ENCODE measurements at regions not wholly inside any gene's neighbourhood (a gene's known extent, or its start where the extent isn't known, plus 50 kb on each side); places are given as distances from the start of the nearest gene placed in this dataset.

DNA sequence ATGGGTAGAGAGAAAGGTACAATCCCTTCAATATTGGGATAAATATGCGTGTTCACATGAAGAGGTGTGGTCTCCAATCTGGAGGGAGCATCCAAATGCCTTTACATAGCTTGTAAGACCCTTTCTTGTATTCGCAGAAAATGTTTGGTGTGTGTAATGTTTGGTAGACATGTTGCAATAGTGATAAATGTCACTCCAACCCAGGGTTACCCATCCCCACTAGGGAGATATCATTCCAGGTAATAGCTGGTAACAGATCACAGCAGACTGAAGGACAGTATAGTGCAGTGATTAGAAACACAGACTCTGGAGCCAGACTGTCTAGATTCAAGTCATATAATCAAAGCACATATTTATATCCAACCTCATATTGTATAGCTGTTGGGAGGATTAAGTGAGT lies 733.6 kb upstream of the TBX3 start:
- Histone ChIP-seq H3K4me3 (no peak overlapping the region), H3K27me3 (no peaks in the 10 kb centered on the region), H3K36me3 (no peaks in the 10 kb centered on the region), H3K9me3 (no peaks in the 10 kb centered on the region), H3K27ac (no peak overlapping the region), H3K4me1 (no peaks in the 10 kb centered on the region)
- intact Hi-C loops (cut with DNase I; ENCODE audit: low total_unique reads): loop anchor here (5.0 kb wide), 1 partner anchor 1190 kb away; no protein-coding TSS in a partner anchor
- no peak for TF ChIP-seq POLR2AphosphoS5 (IDR thresholded peaks at IDR 0.05)
- TF ChIP-seq POLR2A (IDR thresholded peaks at IDR 0.05): no peak
- no peak for TF ChIP-seq CTCF (IDR thresholded peaks at IDR 0.05)
- no peak for DNase-seq (ENCODE audit: low spot score in 2 of 2)

GRCh38 chr12:115416869-115417268 lies 732.9 kb upstream of the TBX3 start:
- no peaks in the 10 kb centered on the region for H3K9me3 ChIP-seq
- intact Hi-C loops (cut with DNase I; ENCODE audit: low total_unique reads): loop anchor here (5.0 kb wide), 1 partner anchor 1190 kb away; no protein-coding TSS in a partner anchor
- H3K27me3 ChIP-seq: no peaks in the 10 kb centered on the region
- DNase-seq (ENCODE audit: low spot score in 2 of 2): no peak
- TF ChIP-seq POLR2A (IDR thresholded peaks at IDR 0.05): no peak
- TF ChIP-seq POLR2AphosphoS5 (IDR thresholded peaks at IDR 0.05): no peak
- no peak for TF ChIP-seq CTCF (IDR thresholded peaks at IDR 0.05)
- no peak overlapping the region for H3K4me3 ChIP-seq
- H3K36me3 ChIP-seq: no peaks in the 10 kb centered on the region
- H3K27ac ChIP-seq: no peak overlapping the region
- H3K4me1 ChIP-seq: no peaks in the 10 kb centered on the region

- Histone ChIP-seq H3K36me3 (no peaks in the 10 kb centered on the region), H3K27me3 (no peaks in the 10 kb centered on the region)
- intact Hi-C loops (cut with DNase I; ENCODE audit: low total_unique reads): no loop called here
Measured at GRCh38 chr12:115413626-115414025, 729.7 kb upstream of the TBX3 start.

DNA sequence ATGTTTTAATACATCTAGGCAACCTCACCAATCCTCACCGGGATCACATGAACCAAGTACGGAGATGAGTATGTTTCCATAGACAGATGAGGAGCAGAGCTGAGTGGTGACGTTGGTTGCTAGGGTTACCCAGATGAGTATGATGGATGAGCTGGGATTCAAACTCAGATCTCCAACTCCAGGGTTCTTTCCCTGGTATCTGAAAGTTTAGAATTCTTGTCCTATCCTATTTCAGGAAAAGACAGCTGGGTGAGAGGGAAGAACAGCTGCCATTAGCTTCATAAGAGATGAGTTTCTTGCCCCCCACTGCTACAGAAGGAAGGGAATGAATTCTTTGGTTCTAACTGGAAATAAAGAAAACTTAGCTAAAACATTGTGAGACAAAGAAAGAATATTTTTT lies 728.9 kb upstream of the TBX3 start:
- no peaks in the 10 kb centered on the region for H3K9me3 ChIP-seq
- H3K4me3 ChIP-seq: no peak overlapping the region
- intact Hi-C loops (cut with DNase I; ENCODE audit: low total_unique reads): no loop called here
- H3K4me1 ChIP-seq: no peaks in the 10 kb centered on the region
- no peak for TF ChIP-seq POLR2AphosphoS5 (IDR thresholded peaks at IDR 0.05)
- no peak for TF ChIP-seq POLR2A (IDR thresholded peaks at IDR 0.05)
- TF ChIP-seq CTCF (IDR thresholded peaks at IDR 0.05): no peak
- no peaks in the 10 kb centered on the region for H3K36me3 ChIP-seq
- DNase-seq (ENCODE audit: low spot score in 2 of 2): no peak
- no peak overlapping the region for H3K27ac ChIP-seq
- no peaks in the 10 kb centered on the region for H3K27me3 ChIP-seq

More at GRCh38 chr12:115413626-115414025, 729.7 kb upstream of the TBX3 start:
- Histone ChIP-seq H3K27ac (no peak overlapping the region), H3K4me3 (no peak overlapping the region), H3K4me1 (no peaks in the 10 kb centered on the region), H3K9me3 (no peaks in the 10 kb centered on the region)
- no peak for DNase-seq (ENCODE audit: low spot score in 2 of 2)
- TF ChIP-seq POLR2AphosphoS5 (IDR thresholded peaks at IDR 0.05) (no peak), POLR2A (IDR thresholded peaks at IDR 0.05) (no peak), CTCF (IDR thresholded peaks at IDR 0.05) (no peak)

- H3K36me3 ChIP-seq: no peaks in the 10 kb centered on the region
- H3K27ac ChIP-seq: no peak overlapping the region
- no peaks in the 10 kb centered on the region for H3K9me3 ChIP-seq
- H3K4me1 ChIP-seq: no peaks in the 10 kb centered on the region
- no peak for DNase-seq (ENCODE audit: low spot score in 2 of 2)
- TF ChIP-seq CTCF (IDR thresholded peaks at IDR 0.05) (no peak), POLR2AphosphoS5 (IDR thresholded peaks at IDR 0.05) (no peak), POLR2A (IDR thresholded peaks at IDR 0.05) (no peak)
- intact Hi-C loops (cut with DNase I; ENCODE audit: low total_unique reads): no loop called here
- no peaks in the 10 kb centered on the region for H3K27me3 ChIP-seq
- H3K4me3 ChIP-seq: no peak overlapping the region
Measured at GRCh38 chr12:115411121-115411520, 727.1 kb upstream of the TBX3 start.
